ENCODE measurements at regions not wholly inside any gene's neighbourhood (a gene's known extent, or its start where the extent isn't known, plus 50 kb on each side); places are given as distances from the start of the nearest gene placed in this dataset.

GRCh38 chr16:9495824-9496223, 404.4 kb downstream of the HAPSTR1 start:
- no peaks in the 10 kb centered on the region for H3K79me2 ChIP-seq (ENCODE audit: insufficient read depth)
- H3K9me3 ChIP-seq (ENCODE audit: low read depth) = no peaks in the 10 kb centered on the region
- H3K4me3 ChIP-seq = no peak overlapping the region
- 4% methylated on average over 3 of the region's 3 CpGs for WGBS, 2 experiments (ENCODE audit: low coverage in 1 of 2, low lambda C conversion rate in 2 of 2, missing lambda C conversion rate in 2 of 2)
- no peaks in the 10 kb centered on the region for H3K27me3 ChIP-seq (replicated peaks; ENCODE audit: insufficient read depth)
- H3K27ac ChIP-seq = no peak overlapping the region
- no peak for DNase-seq
- no peak overlapping the region for H3K9ac ChIP-seq
- H2AFZ ChIP-seq = no peak overlapping the region
- H3K4me1 ChIP-seq (ENCODE audit: insufficient read depth) = no peaks in the 10 kb centered on the region
- H4K20me1 ChIP-seq (ENCODE audit: insufficient read depth) = no peaks in the 10 kb centered on the region
- H3K36me3 ChIP-seq (ENCODE audit: low read depth) = no peaks in the 10 kb centered on the region
- in situ Hi-C loops (cut with MboI) = no loop called here
- H3F3A ChIP-seq (ENCODE audit: insufficient read depth) = no peaks in the 10 kb centered on the region
- no peaks in the 10 kb centered on the region for H3K9me2 ChIP-seq (ENCODE audit: insufficient read depth)
- no peak for TF ChIP-seq EZH2phosphoT487 (IDR thresholded peaks at IDR 0.05; ENCODE audit: insufficient read depth, low read depth)
- TF ChIP-seq EZH2 (IDR thresholded peaks at IDR 0.05; ENCODE audit: insufficient read depth, poor library complexity, severe bottlenecking) = no peak
- no peak overlapping the region for H3K4me2 ChIP-seq (ENCODE audit: unreplicated experiment)

DNA sequence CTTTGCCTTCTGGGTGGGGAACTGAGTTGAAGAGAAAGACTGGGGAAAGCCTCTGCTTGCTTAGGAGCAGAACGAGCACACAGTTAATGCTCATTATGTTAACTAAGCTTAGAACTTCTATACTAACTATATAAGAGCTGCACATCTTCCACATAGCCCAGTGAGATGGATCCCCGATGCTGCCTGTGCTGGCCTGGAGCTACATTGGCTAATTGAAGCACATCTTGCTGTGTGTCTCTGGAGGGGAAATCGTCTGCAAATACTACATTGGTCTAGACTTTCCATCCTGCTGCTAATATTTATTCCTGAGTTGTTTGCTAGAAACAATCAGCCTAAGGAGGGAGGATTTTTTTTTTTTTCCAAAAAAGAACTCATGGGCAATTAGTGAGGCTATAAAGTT, 406.3 kb downstream of the HAPSTR1 start:
- Histone ChIP-seq H4K20me1 (ENCODE audit: insufficient read depth) (no peaks in the 10 kb centered on the region), H3K4me2 (ENCODE audit: unreplicated experiment) (no peak overlapping the region), H3K27ac (no peak overlapping the region), H3K9ac (no peak overlapping the region), H3K27me3 (replicated peaks; ENCODE audit: insufficient read depth) (no peaks in the 10 kb centered on the region), H3K4me3 (no peak overlapping the region), H3K4me1 (ENCODE audit: insufficient read depth) (no peaks in the 10 kb centered on the region), H2AFZ (no peak overlapping the region), H3K9me3 (ENCODE audit: low read depth) (no peaks in the 10 kb centered on the region), H3K36me3 (ENCODE audit: low read depth) (no peaks in the 10 kb centered on the region), H3F3A (ENCODE audit: insufficient read depth) (no peaks in the 10 kb centered on the region), H3K9me2 (ENCODE audit: insufficient read depth) (no peaks in the 10 kb centered on the region), H3K79me2 (ENCODE audit: insufficient read depth) (no peaks in the 10 kb centered on the region)
- TF ChIP-seq EZH2 (IDR thresholded peaks at IDR 0.05; ENCODE audit: insufficient read depth, poor library complexity, severe bottlenecking) (no peak), EZH2phosphoT487 (IDR thresholded peaks at IDR 0.05; ENCODE audit: insufficient read depth, low read depth) (no peak)
- no peak for DNase-seq
- 3 to 7% methylated on average over 3 of the region's 3 CpGs for WGBS, 2 experiments (ENCODE audit: low coverage in 1 of 2, low lambda C conversion rate in 2 of 2, missing lambda C conversion rate in 2 of 2)
- in situ Hi-C loops (cut with MboI) = no loop called here

DNA sequence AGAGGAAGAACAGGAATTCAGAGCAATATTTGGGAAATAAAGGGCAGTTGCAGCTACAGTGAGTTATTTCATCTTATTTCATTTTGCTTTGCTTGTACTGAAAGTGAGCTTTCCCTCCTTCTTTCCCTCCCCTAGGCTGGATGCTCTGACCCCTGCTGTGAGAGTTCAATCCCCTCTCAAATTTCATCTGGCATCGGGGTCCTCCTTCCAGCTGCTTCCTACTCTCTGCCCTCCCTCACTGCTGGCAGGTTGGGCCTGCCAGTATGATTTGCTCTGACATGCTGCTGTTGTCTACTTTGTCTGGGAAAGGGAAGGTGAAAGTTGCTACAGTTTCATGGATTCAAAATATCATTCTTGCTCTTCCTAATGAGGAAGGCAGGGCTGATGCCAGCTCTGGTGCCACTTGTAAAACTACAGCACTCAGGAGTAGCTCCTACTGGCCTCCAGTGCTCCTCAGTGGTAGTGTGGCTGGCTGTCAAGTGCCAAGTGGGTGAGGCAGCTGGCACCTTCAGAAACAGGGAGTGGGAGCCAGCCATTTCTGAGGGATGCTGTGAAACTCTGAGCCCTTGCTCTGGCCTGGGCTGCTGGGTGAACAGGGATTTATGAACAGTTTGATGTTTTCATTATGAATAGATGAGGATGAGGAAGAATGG, 408.6 kb downstream of the HAPSTR1 start:
- Histone ChIP-seq H3F3A (ENCODE audit: insufficient read depth) (no peaks in the 10 kb centered on the region), H3K27ac (no peak overlapping the region), H3K9ac (no peak overlapping the region), H4K20me1 (ENCODE audit: insufficient read depth) (no peaks in the 10 kb centered on the region), H3K27me3 (replicated peaks; ENCODE audit: insufficient read depth) (no peaks in the 10 kb centered on the region), H3K79me2 (ENCODE audit: insufficient read depth) (no peaks in the 10 kb centered on the region), H3K36me3 (ENCODE audit: low read depth) (no peaks in the 10 kb centered on the region), H2AFZ (no peak overlapping the region), H3K9me3 (ENCODE audit: low read depth) (no peaks in the 10 kb centered on the region), H3K9me2 (ENCODE audit: insufficient read depth) (no peaks in the 10 kb centered on the region), H3K4me2 (ENCODE audit: unreplicated experiment) (no peak overlapping the region), H3K4me3 (no peak overlapping the region), H3K4me1 (ENCODE audit: insufficient read depth) (no peaks in the 10 kb centered on the region)
- in situ Hi-C loops (cut with MboI) = no loop called here
- no peak for DNase-seq
- 0 to 9% methylated on average over 1 of the region's 1 CpG for WGBS, 2 experiments (ENCODE audit: low coverage in 1 of 2, low lambda C conversion rate in 2 of 2, missing lambda C conversion rate in 2 of 2)
- TF ChIP-seq EZH2phosphoT487 (IDR thresholded peaks at IDR 0.05; ENCODE audit: insufficient read depth, low read depth) (no peak), EZH2 (IDR thresholded peaks at IDR 0.05; ENCODE audit: insufficient read depth, poor library complexity, severe bottlenecking) (no peak)

GRCh38 chr16:9500872-9501271, 409.4 kb downstream of the HAPSTR1 start:
- WGBS, 2 experiments (ENCODE audit: low coverage in 1 of 2, low lambda C conversion rate in 2 of 2, missing lambda C conversion rate in 2 of 2) = 13 to 25% methylated on average over 2 of the region's 2 CpGs
- DNase-seq = no peak

More at GRCh38 chr16:9500872-9501271, 409.4 kb downstream of the HAPSTR1 start:
- Histone ChIP-seq H3K4me1 (ENCODE audit: insufficient read depth) (no peaks in the 10 kb centered on the region), H3K27ac (no peak overlapping the region), H2AFZ (no peak overlapping the region), H3K79me2 (ENCODE audit: insufficient read depth) (no peaks in the 10 kb centered on the region), H3K9ac (no peak overlapping the region), H3K9me2 (ENCODE audit: insufficient read depth) (no peaks in the 10 kb centered on the region), H3K4me2 (ENCODE audit: unreplicated experiment) (no peak overlapping the region), H3K9me3 (ENCODE audit: low read depth) (no peaks in the 10 kb centered on the region), H3K36me3 (ENCODE audit: low read depth) (no peaks in the 10 kb centered on the region), H4K20me1 (ENCODE audit: insufficient read depth) (no peaks in the 10 kb centered on the region), H3K27me3 (replicated peaks; ENCODE audit: insufficient read depth) (no peaks in the 10 kb centered on the region), H3K4me3 (no peak overlapping the region), H3F3A (ENCODE audit: insufficient read depth) (no peaks in the 10 kb centered on the region)
- in situ Hi-C loops (cut with MboI) = no loop called here
- TF ChIP-seq EZH2 (IDR thresholded peaks at IDR 0.05; ENCODE audit: insufficient read depth, poor library complexity, severe bottlenecking) (no peak), EZH2phosphoT487 (IDR thresholded peaks at IDR 0.05; ENCODE audit: insufficient read depth, low read depth) (no peak)
